Panc1 (cell line): ENCODE measurements at regions not wholly inside any gene's neighbourhood (a gene's known extent, or its start where the extent isn't known, plus 50 kb on each side); places are given as distances from the start of the nearest gene placed in this dataset.

Experiments used
- ATAC-seq: fragments of 200-7000 bp; cut with Tn5 transposase; 2 replicates; pipeline ENCODE4 v1.9.1; 2020; ENCODE audit warnings: mild to moderate bottlenecking, moderate library complexity
- BruUV-seq: library from RNA; stranded (reverse); fragments of 400-500 nt; replicated peaks from 2 replicates; lab custom pipeline; 2021; lab: Mats Ljungman, UMichigan
- CTCF ChIA-PET: fragments of 300-600 bp; sonication (Branson Sonifier 250); formaldehyde crosslinking; loops from one replicate; lab custom pipeline; 2022; ENCODE audit warnings: antibody characterized with exemption; lab: Charles Lee
- POLR2A ChIA-PET: fragments of 300-600 bp; sonication (Branson Sonifier 250); formaldehyde crosslinking; loops from one replicate; lab custom pipeline; 2022; ENCODE audit warnings: antibody characterized with exemption; lab: Charles Lee
- DNase-seq: peaks from one replicate; pipeline ENCODE4 v3.0.0-alpha.2; 2010; ENCODE audit warnings: low read depth, low spot score
- H3K27ac ChIP-seq: 2 replicates; pipeline ENCODE4 v1.5.1; 2011; ENCODE audit warnings: mild to moderate bottlenecking, low read length, inconsistent platforms
- H3K27me3 ChIP-seq: fragments of 200-500 bp; sonication (Bioruptor generic); 2 replicates; pipeline ENCODE4 v1.6.0; 2014; ENCODE audit warnings: low read length, inconsistent platforms; ENCODE audit not compliant: control insufficient read depth, insufficient read depth
- H3K36me3 ChIP-seq: fragments of 200-500 bp; sonication (Bioruptor generic); 2 replicates; pipeline ENCODE4 v1.5.1; 2014; ENCODE audit warnings: inconsistent platforms, mild to moderate bottlenecking, low read length, moderate library complexity; ENCODE audit not compliant: control insufficient read depth, insufficient read depth
- H3K4me1 ChIP-seq: 2 replicates; pipeline ENCODE4 v1.5.1; 2011; ENCODE audit warnings: inconsistent platforms, mild to moderate bottlenecking, low read length, moderate library complexity; ENCODE audit not compliant: control insufficient read depth, insufficient read depth
- H3K4me3 ChIP-seq, 2 experiments: 2 replicates each; pipeline ENCODE4 v1.5.1; 2011 to 2012; ENCODE audit warnings: low read depth in 2 of 2, low read length in 2 of 2, mild to moderate bottlenecking in 2 of 2, inconsistent platforms in 1 of 2, moderate library complexity in 1 of 2
- H3K9me3 ChIP-seq: fragments of 200-500 bp; sonication (Bioruptor generic); 2 replicates; pipeline ENCODE4 v1.5.1; 2014; ENCODE audit warnings: low read depth, mild to moderate bottlenecking, inconsistent platforms, low read length, moderate library complexity; ENCODE audit not compliant: control insufficient read depth, insufficient read depth
- CTCF ChIP-seq: fragments of 450-650 bp; IDR thresholded peaks from 2 replicates; pipeline ENCODE4 v1.5.1; 2017; ENCODE audit warnings: mild to moderate bottlenecking
- POLR2AphosphoS5 ChIP-seq: IDR thresholded peaks from 2 replicates; pipeline ENCODE4 v1.6.1; 2012; ENCODE audit warnings: mild to moderate bottlenecking, low read depth, low read length, moderate library complexity
- REST ChIP-seq, 2 experiments: IDR thresholded peaks; 2 replicates each; pipeline ENCODE4 v1.6.1; 2011 to 2012; ENCODE audit warnings: low read depth in 2 of 2, control low read depth in 1 of 2, low read length in 1 of 2, mild to moderate bottlenecking in 1 of 2, moderate library complexity in 1 of 2; ENCODE audit not compliant: insufficient read depth in 1 of 2
- SIN3A ChIP-seq: IDR thresholded peaks from 2 replicates; pipeline ENCODE4 v1.6.1; 2012; ENCODE audit warnings: low read depth, mild to moderate bottlenecking, low read length, moderate library complexity, borderline replicate concordance; ENCODE audit not compliant: insufficient read depth
- TCF7L2 ChIP-seq: IDR thresholded peaks from 2 replicates; pipeline ENCODE4 v1.6.1; 2011; ENCODE audit warnings: mild to moderate bottlenecking, low read depth, low read length, inconsistent platforms
- in situ Hi-C: cut with HindIII; loops from 2 replicates; pipeline ENCODE4 v1.10.0; 2016; ENCODE audit warnings: low sequenced_read_pairs, low pct_unique_long_range_greater_than_20kb
- intact Hi-C: fragments of 100-400 bp; cut with micrococcal nuclease; formaldehyde crosslinking; loops from one replicate; pipeline ENCODE4 v1.10.0; 2022; ENCODE audit not compliant: unreplicated experiment

DNA sequence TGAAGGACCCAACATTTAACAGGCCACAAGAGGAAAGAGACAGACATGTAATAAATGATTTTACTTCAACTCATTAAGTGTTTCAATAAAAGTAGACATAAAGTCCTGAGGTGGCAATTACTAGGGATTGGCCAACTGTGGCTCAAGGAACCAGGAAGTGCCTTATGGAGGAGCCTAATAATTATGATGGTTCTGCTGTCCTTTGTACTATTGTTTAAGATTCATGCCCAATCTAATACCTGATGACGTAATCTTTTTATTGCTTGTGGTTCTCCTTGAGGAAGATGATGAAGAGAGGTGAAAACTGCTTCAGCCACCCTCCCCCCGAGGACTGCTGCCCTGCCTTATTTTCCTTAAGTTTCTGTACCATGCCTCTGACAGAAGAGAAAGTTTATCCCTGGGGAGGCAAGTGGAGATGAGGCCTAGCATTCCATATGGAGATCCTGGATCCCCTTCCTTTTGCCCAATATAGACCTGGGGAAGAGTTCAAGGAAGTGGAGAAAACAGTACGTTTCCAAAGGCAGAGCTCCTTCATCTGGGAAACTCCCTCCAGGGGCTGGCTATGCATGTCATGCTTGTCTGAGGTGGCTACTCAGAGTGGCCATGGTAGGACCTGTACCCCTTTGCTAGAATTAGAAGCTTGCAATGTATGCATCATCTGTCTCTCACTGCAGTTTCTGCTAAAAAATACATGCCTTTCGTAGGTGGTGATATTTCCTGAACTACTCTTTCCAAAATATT lies 56.8 kb upstream of the FAT1 start:
- ChIA-PET CTCF (no interaction called here), POLR2A (no interaction called here)
- ATAC-seq: no peak
- no peak for TF ChIP-seq CTCF
- no peak for TF ChIP-seq POLR2AphosphoS5
- TF ChIP-seq TCF7L2: no peak
- no peak for TF ChIP-seq SIN3A
- no peak for TF ChIP-seq REST (IDR thresholded peaks at IDR 0.05; ENCODE audit: insufficient read depth in 1 of 2, low read depth in 2 of 2, low read length in 1 of 2)
- DNase-seq: no peak
- Histone ChIP-seq H3K4me1 (peaks cover 10% of the 10 kb centered on the region), H3K9me3 (no peaks in the 10 kb centered on the region), H3K36me3 (no peaks in the 10 kb centered on the region), H3K27me3 (no peaks in the 10 kb centered on the region), H3K4me3 (no peak overlapping the region), H3K27ac (peak overlapping the region; percentile 61)
- in situ Hi-C loops: no loop called here
- BruUV-seq: no TSS peak
- intact Hi-C loops: no loop called here

DNA sequence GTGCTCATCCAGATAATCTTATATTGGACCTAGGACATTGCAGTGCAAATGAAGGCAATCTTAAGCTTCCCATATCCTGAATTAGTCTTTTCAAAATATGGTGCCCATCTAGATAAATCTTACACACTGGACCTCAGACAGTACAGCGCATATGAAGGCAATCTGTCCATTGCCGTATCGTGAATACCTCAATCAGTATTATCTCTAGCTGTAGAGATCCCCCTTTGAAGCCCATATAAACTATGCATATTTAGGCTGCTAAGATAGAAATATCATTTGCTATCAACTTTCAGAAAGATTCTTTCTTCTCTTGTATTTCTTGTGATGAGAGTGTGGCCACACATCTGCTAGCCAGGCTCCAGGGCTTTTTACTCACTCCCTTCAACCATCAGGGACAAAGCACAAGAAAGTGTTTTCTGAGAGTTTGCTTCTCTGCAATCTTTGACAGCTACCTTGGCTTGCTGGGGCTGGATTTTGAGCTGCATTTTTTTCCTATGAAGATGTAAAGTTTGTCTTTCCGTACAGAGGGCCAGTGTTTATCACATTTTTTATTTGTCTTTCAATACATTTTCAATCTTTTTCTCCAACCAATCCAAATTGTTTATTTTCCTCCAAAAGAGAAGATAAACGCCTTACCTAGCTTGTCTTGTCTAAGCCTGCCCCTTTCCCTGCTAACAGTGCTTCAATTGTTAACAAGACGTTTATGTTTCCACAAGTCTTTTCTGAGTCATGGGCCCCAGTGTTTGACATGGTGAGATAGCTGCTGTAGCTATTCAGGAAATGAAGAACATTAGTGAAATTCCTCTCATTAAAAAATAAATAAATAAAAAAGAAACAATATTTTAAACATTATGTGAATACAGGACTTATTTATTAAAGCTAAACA lies 57.6 kb upstream of the FAT1 start:
- Histone ChIP-seq H3K4me1 (peaks cover 10% of the 10 kb centered on the region), H3K4me3 (no peak overlapping the region), H3K9me3 (no peaks in the 10 kb centered on the region), H3K36me3 (no peaks in the 10 kb centered on the region), H3K27ac (peak overlapping the region; percentile 61), H3K27me3 (no peaks in the 10 kb centered on the region)
- peak; percentile 97 for ATAC-seq
- intact Hi-C loops (no loop called here), in situ Hi-C loops (no loop called here)
- CTCF ChIA-PET: no interaction called here
- POLR2A ChIA-PET: no interaction called here
- TF ChIP-seq TCF7L2 (no peak), SIN3A (no peak), CTCF (no peak), REST (IDR thresholded peaks at IDR 0.05; ENCODE audit: insufficient read depth in 1 of 2, low read depth in 2 of 2, low read length in 1 of 2) (no peak), POLR2AphosphoS5 (no peak)
- DNase-seq: no peak
- no TSS peak for BruUV-seq
